Testis (tissue), 2 donors: ENCODE measurements at regions not wholly inside any gene's neighbourhood (a gene's known extent, or its start where the extent isn't known, plus 50 kb on each side); places are given as distances from the start of the nearest gene placed in this dataset.

Experiments used
- DNase-seq: peaks from one replicate; pipeline ENCODE4 v3.0.0-alpha.2; 2019
- H3K27ac ChIP-seq, 2 donors: fragments of 200-600 bp; sonication (generic); one replicate each; pipeline ENCODE4 v1.5.1; 2019
- H3K27me3 ChIP-seq: fragments of 200-600 bp; sonication (generic); one replicate; pipeline ENCODE4 v1.5.1; 2019
- H3K36me3 ChIP-seq: fragments of 200-600 bp; sonication (generic); one replicate; pipeline ENCODE4 v1.5.1; 2017; ENCODE audit warnings: low read depth; ENCODE audit errors: missing control alignments
- H3K4me1 ChIP-seq: fragments of 200-600 bp; sonication (generic); one replicate; pipeline ENCODE4 v1.5.1; 2019
- H3K4me3 ChIP-seq, 2 donors: fragments of 200-600 bp; sonication (generic); one replicate each; pipeline ENCODE4 v1.5.1; 2017 to 2019
- H3K9me3 ChIP-seq: fragments of 200-600 bp; sonication (generic); one replicate; pipeline ENCODE4 v1.5.1; 2017
- CTCF ChIP-seq, 3 experiments: fragments of 450-650 bp in 2 of 3; fragments of 200-600 bp in 1 of 3; sonication (generic) in 1 of 3; IDR thresholded peaks; one replicate each; pipeline ENCODE4 v1.5.1; 2016 to 2019; ENCODE audit warnings: antibody characterized with exemption in 3 of 3, mild to moderate bottlenecking in 2 of 3, moderate library complexity in 1 of 3
- POLR2A ChIP-seq: fragments of 450-650 bp; IDR thresholded peaks from one replicate; pipeline ENCODE4 v1.6.1; 2017; ENCODE audit warnings: antibody characterized with exemption, mild to moderate bottlenecking, moderate library complexity
- WGBS, 2 donors: methylation state at CpG; one replicate each; pipeline ENCODE4 v1.1.5; 2018; 5-methylcytosine and 5-hydroxymethylcytosine counted together
- intact Hi-C: fragments of 100-400 bp; cut with DNase I; formaldehyde crosslinking; loops from one replicate; pipeline ENCODE4 v1.15.1; 2023; ENCODE audit warnings: low total_unique reads

GRCh38 chr6:122007339-122007738 lies 392.1 kb upstream of the HSF2 start:
- Histone ChIP-seq H3K9me3 (no peaks in the 10 kb centered on the region), H3K4me3 (no peak overlapping the region), H3K4me1 (no peaks in the 10 kb centered on the region), H3K27me3 (no peaks in the 10 kb centered on the region), H3K27ac (no peak overlapping the region), H3K36me3 (no peaks in the 10 kb centered on the region)
- DNase-seq: no peak
- TF ChIP-seq CTCF (IDR thresholded peaks at IDR 0.05): no peak
- no peak for TF ChIP-seq POLR2A
- 71 to 78% methylated on average over 1 of the region's 1 CpG for WGBS, 2 donors
- intact Hi-C loops: no loop called here

GRCh38 chr6:122008101-122008999 lies 391.1 kb upstream of the HSF2 start:
- H3K27ac ChIP-seq: no peak overlapping the region
- TF ChIP-seq CTCF (IDR thresholded peaks at IDR 0.05): no peak
- no peak for TF ChIP-seq POLR2A
- no peaks in the 10 kb centered on the region for H3K36me3 ChIP-seq
- 68 to 79% methylated on average over 6 of the region's 6 CpGs for WGBS, 2 donors
- no peaks in the 10 kb centered on the region for H3K9me3 ChIP-seq
- H3K4me1 ChIP-seq: no peaks in the 10 kb centered on the region
- no peaks in the 10 kb centered on the region for H3K27me3 ChIP-seq
- no peak for DNase-seq
- intact Hi-C loops: no loop called here
- H3K4me3 ChIP-seq: no peak overlapping the region

- Histone ChIP-seq H3K9me3 (no peaks in the 10 kb centered on the region), H3K27me3 (no peaks in the 10 kb centered on the region), H3K36me3 (no peaks in the 10 kb centered on the region), H3K4me1 (no peaks in the 10 kb centered on the region), H3K4me3 (no peak overlapping the region), H3K27ac (no peak overlapping the region)
- TF ChIP-seq POLR2A: no peak
- intact Hi-C loops: no loop called here
- DNase-seq: no peak
Observed at GRCh38 chr6:122009000-122009350, 390.5 kb upstream of the HSF2 start.

GRCh38 chr6:122012578-122012977 lies 386.9 kb upstream of the HSF2 start:
- Histone ChIP-seq H3K4me1 (no peaks in the 10 kb centered on the region), H3K27me3 (no peaks in the 10 kb centered on the region), H3K27ac (no peak overlapping the region), H3K9me3 (no peaks in the 10 kb centered on the region), H3K36me3 (no peaks in the 10 kb centered on the region), H3K4me3 (no peak overlapping the region)
- DNase-seq: no peak
- TF ChIP-seq CTCF (IDR thresholded peaks at IDR 0.05) (no peak), POLR2A (no peak)
- intact Hi-C loops: no loop called here
- 89 to 98% methylated on average over 1 of the region's 1 CpG for WGBS, 2 donors

DNA sequence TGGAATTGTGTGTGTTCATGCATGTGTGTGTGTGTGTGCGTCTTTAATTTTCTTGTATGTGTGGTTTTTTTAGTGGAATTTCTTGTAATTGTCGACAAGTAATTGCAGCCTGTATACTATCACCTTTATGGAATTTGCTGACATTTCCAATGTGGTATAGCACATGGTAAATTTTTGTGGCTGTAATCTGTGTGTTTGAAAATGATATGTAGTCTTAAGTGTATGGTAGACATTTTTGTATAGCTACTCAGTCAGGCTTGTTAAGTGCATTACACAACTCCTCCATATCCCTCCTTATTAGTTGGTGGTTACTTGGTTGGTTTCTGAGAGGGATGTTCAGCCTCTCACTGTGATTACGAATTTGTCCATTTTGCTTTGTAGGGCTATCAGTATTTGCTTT lies 384.5 kb upstream of the HSF2 start:
- intact Hi-C loops: no loop called here
- no peak for DNase-seq
- WGBS, 2 donors: 92 to 94% methylated on average over 3 of the region's 3 CpGs
- TF ChIP-seq POLR2A (no peak), CTCF (IDR thresholded peaks at IDR 0.05) (no peak)
- Histone ChIP-seq H3K4me1 (no peaks in the 10 kb centered on the region), H3K36me3 (no peaks in the 10 kb centered on the region), H3K27ac (no peak overlapping the region), H3K27me3 (no peaks in the 10 kb centered on the region), H3K9me3 (no peaks in the 10 kb centered on the region), H3K4me3 (no peak overlapping the region)
